ENCODE measurements at regions not wholly inside any gene's neighbourhood (a gene's known extent, or its start where the extent isn't known, plus 50 kb on each side); places are given as distances from the start of the nearest gene placed in this dataset.

DNA sequence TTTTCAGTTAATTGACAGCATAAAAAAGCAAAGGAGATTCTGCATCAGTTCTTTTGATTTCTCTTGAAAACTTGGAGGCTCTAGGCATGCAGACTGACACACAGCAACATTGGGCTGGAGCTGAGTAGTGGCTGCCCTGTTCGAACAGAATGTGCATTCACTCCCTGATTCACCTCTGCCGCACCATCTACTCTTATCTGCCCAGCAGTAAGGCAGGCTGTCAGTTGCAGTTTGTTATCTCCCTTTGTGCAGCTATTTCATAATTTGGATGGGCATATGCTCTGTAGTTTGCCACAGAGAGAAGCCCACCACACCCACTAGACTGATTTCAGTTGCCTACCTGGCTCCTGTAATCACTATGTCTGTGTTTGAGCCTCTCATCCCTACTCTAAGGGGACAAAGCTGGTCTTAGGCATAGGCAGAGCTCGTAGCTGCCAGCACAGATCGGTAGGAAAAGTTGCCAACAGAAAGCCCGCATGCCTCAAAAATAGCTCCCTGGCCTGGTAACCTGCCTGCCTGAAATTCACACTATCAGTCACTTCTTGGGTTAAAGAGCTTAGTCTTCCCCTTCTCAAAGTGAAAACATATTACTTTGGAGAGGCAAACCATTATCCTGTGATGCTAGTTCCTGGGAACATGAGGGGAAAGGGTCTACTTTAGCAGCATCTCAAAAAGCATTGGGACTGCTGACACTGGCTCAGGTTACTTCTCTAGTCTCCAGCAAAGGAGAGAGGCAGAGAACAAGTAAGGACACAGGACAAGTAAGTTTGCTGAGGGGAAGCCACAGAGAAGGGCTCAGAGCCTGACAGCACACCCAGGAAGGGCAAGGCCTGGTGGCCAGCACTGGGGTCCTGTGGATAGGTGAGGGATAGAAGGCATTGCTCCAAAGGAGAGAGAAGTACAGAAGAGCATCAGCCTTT lies 75.9 kb upstream of the TMEM164 start:
- no peaks in the 10 kb centered on the region for H3K27me3 ChIP-seq
- no peaks in the 10 kb centered on the region for H3K4me1 ChIP-seq
- 86 to 95% methylated on average over 4 to 5 of the region's 5 CpGs for WGBS, 2 donors
- no peak for TF ChIP-seq POLR2A (IDR thresholded peaks at IDR 0.05)
- TF ChIP-seq, protein P1, sequence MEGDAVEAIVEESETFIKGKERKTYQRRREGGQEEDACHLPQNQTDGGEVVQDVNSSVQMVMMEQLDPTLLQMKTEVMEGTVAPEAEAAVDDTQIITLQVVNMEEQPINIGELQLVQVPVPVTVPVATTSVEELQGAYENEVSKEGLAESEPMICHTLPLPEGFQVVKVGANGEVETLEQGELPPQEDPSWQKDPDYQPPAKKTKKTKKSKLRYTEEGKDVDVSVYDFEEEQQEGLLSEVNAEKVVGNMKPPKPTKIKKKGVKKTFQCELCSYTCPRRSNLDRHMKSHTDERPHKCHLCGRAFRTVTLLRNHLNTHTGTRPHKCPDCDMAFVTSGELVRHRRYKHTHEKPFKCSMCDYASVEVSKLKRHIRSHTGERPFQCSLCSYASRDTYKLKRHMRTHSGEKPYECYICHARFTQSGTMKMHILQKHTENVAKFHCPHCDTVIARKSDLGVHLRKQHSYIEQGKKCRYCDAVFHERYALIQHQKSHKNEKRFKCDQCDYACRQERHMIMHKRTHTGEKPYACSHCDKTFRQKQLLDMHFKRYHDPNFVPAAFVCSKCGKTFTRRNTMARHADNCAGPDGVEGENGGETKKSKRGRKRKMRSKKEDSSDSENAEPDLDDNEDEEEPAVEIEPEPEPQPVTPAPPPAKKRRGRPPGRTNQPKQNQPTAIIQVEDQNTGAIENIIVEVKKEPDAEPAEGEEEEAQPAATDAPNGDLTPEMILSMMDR (IDR thresholded peaks at IDR 0.05) = no peak
- H3K36me3 ChIP-seq = no peaks in the 10 kb centered on the region
- no peak overlapping the region for H3K4me3 ChIP-seq (replicated peaks in 1 of 3)
- no peak overlapping the region for H3K27ac ChIP-seq
- H3K9me3 ChIP-seq = no peaks in the 10 kb centered on the region
- DNase-seq = no peak
- intact Hi-C loops (cut with DNase I) = no loop called here

DNA sequence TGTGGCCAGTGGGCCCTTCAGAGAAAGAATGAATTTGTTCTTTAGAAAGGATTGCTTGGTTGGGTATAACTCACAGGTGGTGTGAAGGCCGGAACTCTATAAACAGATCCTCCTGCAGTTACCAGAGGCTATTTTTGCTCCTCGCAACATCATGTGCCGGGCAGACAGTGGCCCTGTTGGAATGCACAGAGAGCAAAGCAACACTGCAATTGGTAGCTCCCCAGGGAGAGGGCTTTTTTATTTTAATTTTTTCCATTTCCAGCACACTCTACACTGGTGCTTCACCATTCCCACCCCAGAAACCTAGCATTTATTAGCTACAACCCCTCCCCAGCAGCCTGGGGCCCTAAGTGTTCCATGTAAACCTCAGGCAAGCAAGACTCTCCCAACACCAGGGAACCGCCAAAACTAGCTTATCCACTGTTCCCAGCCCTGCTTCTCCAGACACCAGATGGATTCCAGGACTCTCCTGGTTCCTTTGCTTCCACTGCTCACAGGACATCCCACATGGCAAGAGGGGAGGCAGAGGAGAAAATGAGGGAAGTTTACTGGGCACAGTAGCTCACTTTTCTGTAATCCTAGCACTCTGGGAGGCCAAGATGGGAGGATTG lies 75.1 kb upstream of the TMEM164 start:
- Histone ChIP-seq H3K36me3 (no peaks in the 10 kb centered on the region), H3K27ac (no peak overlapping the region), H3K4me3 (replicated peaks in 1 of 3) (no peak overlapping the region), H3K9me3 (no peaks in the 10 kb centered on the region), H3K4me1 (no peaks in the 10 kb centered on the region), H3K27me3 (no peaks in the 10 kb centered on the region)
- 80 to 90% methylated on average over 4 of the region's 4 CpGs for WGBS, 2 donors
- no peak for TF ChIP-seq POLR2A (IDR thresholded peaks at IDR 0.05)
- intact Hi-C loops (cut with DNase I) = no loop called here
- DNase-seq = no peak

DNA sequence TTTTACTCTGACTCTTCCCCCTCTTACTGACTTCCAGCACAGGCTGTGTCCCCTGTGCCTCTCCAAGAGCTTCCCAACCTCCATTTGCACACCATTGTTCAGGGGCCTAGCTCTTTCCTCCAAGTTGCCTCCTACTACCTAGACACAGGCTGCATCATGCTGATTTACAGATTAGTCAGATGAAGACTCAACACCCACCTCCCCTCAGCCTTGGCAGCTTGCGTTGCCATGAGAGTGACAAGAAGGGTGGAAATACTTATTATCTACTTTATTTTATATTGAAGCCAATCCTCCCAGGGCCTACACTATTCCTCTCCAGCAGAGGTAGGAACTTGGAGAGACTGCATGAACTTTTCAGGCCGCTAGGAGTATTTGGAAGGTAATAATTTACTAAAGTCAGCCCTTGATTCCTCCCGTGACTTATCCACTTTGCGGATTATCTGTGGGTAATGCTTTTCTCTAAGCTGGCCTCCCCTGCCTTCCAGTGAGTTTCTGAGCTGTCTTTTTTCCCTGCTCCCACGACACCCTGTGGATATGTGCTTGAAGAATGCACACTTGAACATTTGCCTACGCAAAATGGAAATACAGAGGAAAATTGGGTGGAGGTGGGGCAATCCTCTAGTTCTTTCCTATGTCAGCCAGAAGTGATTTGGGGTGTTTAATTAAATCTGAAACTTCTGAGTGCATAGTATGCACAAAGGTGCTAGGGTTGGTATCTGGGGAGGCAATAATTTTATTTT lies 74.1 kb upstream of the TMEM164 start:
- no peaks in the 10 kb centered on the region for H3K27me3 ChIP-seq
- H3K36me3 ChIP-seq = no peaks in the 10 kb centered on the region
- H3K27ac ChIP-seq = no peak overlapping the region
- no peak for TF ChIP-seq POLR2A (IDR thresholded peaks at IDR 0.05)
- TF ChIP-seq, protein P1 (IDR thresholded peaks at IDR 0.05) = no peak
- H3K4me3 ChIP-seq (replicated peaks in 1 of 3) = no peak overlapping the region
- DNase-seq = no peak
- H3K4me1 ChIP-seq = no peaks in the 10 kb centered on the region
- WGBS, 2 donors = 89 to 97% methylated on average over 6 of the region's 6 CpGs
- intact Hi-C loops (cut with DNase I) = no loop called here
- no peaks in the 10 kb centered on the region for H3K9me3 ChIP-seq

DNA sequence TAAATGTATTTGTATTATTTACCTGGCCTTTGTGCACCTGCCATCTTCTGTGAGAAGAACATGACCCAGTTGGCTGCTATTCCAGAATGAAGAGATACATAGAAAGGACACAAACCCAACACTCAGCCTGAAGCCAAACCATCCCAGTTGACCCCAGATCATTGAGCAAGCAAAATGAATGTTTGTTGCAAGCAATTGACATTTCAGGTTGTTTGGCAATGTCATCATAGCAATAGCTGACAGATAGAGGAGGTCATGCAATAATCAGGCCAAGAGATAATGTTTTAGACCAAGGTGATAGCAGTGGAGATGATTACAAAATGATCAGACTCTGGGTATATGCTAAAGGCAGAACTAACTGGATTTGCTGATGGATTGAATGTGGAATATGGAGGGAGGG lies 71.2 kb upstream of the TMEM164 start:
- TF ChIP-seq, protein P1 (IDR thresholded peaks at IDR 0.05) = no peak
- TF ChIP-seq POLR2A (IDR thresholded peaks at IDR 0.05) = no peak
- Histone ChIP-seq H3K4me1 (no peaks in the 10 kb centered on the region), H3K36me3 (no peaks in the 10 kb centered on the region), H3K9me3 (no peaks in the 10 kb centered on the region), H3K27me3 (no peaks in the 10 kb centered on the region), H3K4me3 (replicated peaks in 1 of 3) (no peak overlapping the region), H3K27ac (no peak overlapping the region)
- intact Hi-C loops (cut with DNase I) = no loop called here
- DNase-seq = no peak

DNA sequence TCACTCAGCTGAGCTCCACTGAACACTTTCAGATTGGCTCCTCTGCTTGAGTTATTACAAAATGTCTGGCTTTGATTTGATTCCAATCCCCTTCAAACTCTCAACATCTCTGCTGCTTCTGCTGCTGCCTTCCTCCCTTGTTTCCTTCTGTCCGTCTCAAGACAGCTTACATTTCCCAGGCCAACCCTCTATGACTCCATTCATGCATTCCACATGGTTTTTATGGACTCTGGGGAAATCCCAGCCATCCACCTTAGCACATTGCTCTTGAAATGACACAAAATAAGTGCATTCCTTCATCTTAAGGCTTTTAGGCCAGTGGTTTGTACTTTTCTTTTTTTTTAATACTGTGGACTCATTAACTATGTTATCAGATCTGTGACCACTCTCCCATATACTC lies 68.5 kb upstream of the TMEM164 start:
- H3K27ac ChIP-seq = no peak overlapping the region
- no peaks in the 10 kb centered on the region for H3K4me1 ChIP-seq
- H3K27me3 ChIP-seq = no peaks in the 10 kb centered on the region
- TF ChIP-seq, protein P1 (IDR thresholded peaks at IDR 0.05) = no peak
- TF ChIP-seq POLR2A (IDR thresholded peaks at IDR 0.05) = no peak
- H3K36me3 ChIP-seq = no peaks in the 10 kb centered on the region
- intact Hi-C loops (cut with DNase I) = no loop called here
- H3K9me3 ChIP-seq = no peaks in the 10 kb centered on the region
- 29 to 58% methylated on average over 1 of the region's 1 CpG for WGBS, 2 donors
- no peak for DNase-seq
- H3K4me3 ChIP-seq (replicated peaks in 1 of 3) = no peak overlapping the region
